DND-41 (cell line): ENCODE measurements at regions not wholly inside any gene's neighbourhood (a gene's known extent, or its start where the extent isn't known, plus 50 kb on each side); places are given as distances from the start of the nearest gene placed in this dataset.

Experiments
- CTCF ChIP-seq: IDR thresholded peaks from 2 replicates; pipeline ENCODE4 v1.5.1; 2012; ENCODE audit warnings: borderline replicate concordance, low read length, moderate library complexity, mild to moderate bottlenecking; ENCODE audit not compliant: poor library complexity, severe bottlenecking; ENCODE audit errors: extremely low read depth
- EZH2 ChIP-seq: IDR thresholded peaks from 3 replicates; pipeline ENCODE4 v1.6.1; 2012; ENCODE audit warnings: borderline replicate concordance, low read depth, mild to moderate bottlenecking, moderate library complexity, low read length, inconsistent platforms; ENCODE audit not compliant: severe bottlenecking

GRCh38 chr6:82751718-82752117 lies 313.9 kb downstream of the UBE3D start:
- TF ChIP-seq CTCF (no peak), EZH2 (no peak)
